Glutamatergic neuron (in vitro differentiated cells): ENCODE measurements at regions not wholly inside any gene's neighbourhood (a gene's known extent, or its start where the extent isn't known, plus 50 kb on each side); places are given as distances from the start of the nearest gene placed in this dataset.

ENCODE experiments used
- DNase-seq: peaks from one replicate; pipeline ENCODE4 v3.0.0; 2022
- H3K27ac Mint-ChIP-seq: one replicate; pipeline ENCODE4 v1.8.0; 2020; ENCODE audit warnings: mild to moderate bottlenecking, mixed read lengths, inconsistent platforms; ENCODE audit not compliant: unreplicated experiment
- H3K27me3 Mint-ChIP-seq: one replicate; pipeline ENCODE4 v1.8.0; 2020; ENCODE audit warnings: mild to moderate bottlenecking, moderate library complexity, mixed read lengths, inconsistent platforms; ENCODE audit not compliant: unreplicated experiment
- H3K36me3 Mint-ChIP-seq: one replicate; pipeline ENCODE4 v1.8.0; 2020; ENCODE audit warnings: mild to moderate bottlenecking, mixed read lengths, inconsistent platforms; ENCODE audit not compliant: unreplicated experiment
- H3K4me1 Mint-ChIP-seq: one replicate; pipeline ENCODE4 v1.8.0; 2020; ENCODE audit warnings: mild to moderate bottlenecking, low read depth, mixed read lengths, inconsistent platforms; ENCODE audit not compliant: unreplicated experiment
- H3K4me3 Mint-ChIP-seq: one replicate; pipeline ENCODE4 v1.8.0; 2020; ENCODE audit warnings: mild to moderate bottlenecking, mixed read lengths, inconsistent platforms; ENCODE audit not compliant: unreplicated experiment
- H3K9me3 Mint-ChIP-seq: one replicate; pipeline ENCODE4 v1.8.0; 2020; ENCODE audit warnings: mild to moderate bottlenecking, moderate library complexity, mixed read lengths, inconsistent platforms; ENCODE audit not compliant: unreplicated experiment
- TF ChIP-seq, protein P1 (sequence below): fragments of 200-600 bp; sonication (generic); IDR thresholded peaks from one replicate; pipeline ENCODE4 v1.5.0; 2021; ENCODE audit not compliant: partially characterized antibody, unreplicated experiment

DNA sequence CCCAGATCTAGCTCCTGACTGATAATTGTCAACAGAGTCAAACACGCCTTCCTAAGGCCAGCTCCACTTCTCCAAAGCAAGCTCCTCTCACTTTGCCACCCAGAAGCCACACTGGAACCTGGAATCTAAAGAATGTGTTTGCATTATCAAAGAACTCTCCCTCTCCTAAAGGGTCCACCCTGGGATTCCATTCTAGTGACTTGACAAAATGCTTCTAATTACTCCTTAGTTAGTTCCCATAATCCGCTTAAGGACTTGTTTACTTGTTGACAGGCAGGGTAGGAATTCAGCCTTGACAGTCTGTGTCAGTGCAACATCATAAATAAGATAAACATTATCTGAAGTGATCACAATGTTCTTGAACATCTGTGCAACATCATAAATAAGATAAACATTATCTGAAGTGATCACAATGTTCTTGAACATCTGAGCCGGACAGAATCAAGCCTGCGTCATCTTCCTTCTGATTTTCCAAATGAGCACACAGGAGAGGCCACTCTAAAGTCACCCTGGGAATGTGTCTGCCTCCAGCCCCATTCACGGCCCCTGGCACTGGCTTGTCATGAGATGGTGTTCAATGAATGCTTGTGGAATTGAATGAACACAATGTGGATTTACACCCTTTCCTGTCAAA, 512.1 kb downstream of the IRS2 start:
- DNase-seq: no peak
- peaks cover 9% of the 10 kb centered on the region for H3K4me1 Mint-ChIP-seq
- TF ChIP-seq, protein P1, sequence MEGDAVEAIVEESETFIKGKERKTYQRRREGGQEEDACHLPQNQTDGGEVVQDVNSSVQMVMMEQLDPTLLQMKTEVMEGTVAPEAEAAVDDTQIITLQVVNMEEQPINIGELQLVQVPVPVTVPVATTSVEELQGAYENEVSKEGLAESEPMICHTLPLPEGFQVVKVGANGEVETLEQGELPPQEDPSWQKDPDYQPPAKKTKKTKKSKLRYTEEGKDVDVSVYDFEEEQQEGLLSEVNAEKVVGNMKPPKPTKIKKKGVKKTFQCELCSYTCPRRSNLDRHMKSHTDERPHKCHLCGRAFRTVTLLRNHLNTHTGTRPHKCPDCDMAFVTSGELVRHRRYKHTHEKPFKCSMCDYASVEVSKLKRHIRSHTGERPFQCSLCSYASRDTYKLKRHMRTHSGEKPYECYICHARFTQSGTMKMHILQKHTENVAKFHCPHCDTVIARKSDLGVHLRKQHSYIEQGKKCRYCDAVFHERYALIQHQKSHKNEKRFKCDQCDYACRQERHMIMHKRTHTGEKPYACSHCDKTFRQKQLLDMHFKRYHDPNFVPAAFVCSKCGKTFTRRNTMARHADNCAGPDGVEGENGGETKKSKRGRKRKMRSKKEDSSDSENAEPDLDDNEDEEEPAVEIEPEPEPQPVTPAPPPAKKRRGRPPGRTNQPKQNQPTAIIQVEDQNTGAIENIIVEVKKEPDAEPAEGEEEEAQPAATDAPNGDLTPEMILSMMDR: no peak
- no peaks in the 10 kb centered on the region for H3K9me3 Mint-ChIP-seq
- no peaks in the 10 kb centered on the region for H3K27me3 Mint-ChIP-seq
- no peak overlapping the region for H3K4me3 Mint-ChIP-seq
- no peak overlapping the region for H3K27ac Mint-ChIP-seq
- H3K36me3 Mint-ChIP-seq: no peaks in the 10 kb centered on the region

DNA sequence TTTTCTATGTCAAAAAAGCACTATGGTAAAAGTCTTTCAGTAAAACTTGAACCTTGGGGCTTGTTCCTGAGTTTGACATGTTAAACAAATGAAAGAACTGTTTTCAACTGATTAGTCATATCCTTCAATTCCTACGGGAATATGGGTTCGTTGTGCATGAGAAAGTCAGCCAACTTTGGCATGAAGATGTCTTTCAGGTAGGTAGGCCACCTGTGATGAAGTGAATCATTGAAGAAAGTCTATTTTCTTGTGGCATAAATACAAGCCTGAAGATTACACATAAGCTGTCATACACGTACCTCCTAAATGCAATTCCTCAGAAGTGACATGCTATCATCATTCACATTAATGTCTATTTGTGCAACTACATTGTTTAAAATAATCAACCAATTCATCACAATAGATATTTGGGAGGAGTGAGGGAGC, 513.0 kb downstream of the IRS2 start:
- H3K36me3 Mint-ChIP-seq: no peaks in the 10 kb centered on the region
- no peak overlapping the region for H3K27ac Mint-ChIP-seq
- no peak for DNase-seq
- TF ChIP-seq, protein P1: no peak
- no peaks in the 10 kb centered on the region for H3K9me3 Mint-ChIP-seq
- H3K27me3 Mint-ChIP-seq: peaks cover 2% of the 10 kb centered on the region
- H3K4me1 Mint-ChIP-seq: peaks cover 9% of the 10 kb centered on the region
- H3K4me3 Mint-ChIP-seq: no peak overlapping the region

DNA sequence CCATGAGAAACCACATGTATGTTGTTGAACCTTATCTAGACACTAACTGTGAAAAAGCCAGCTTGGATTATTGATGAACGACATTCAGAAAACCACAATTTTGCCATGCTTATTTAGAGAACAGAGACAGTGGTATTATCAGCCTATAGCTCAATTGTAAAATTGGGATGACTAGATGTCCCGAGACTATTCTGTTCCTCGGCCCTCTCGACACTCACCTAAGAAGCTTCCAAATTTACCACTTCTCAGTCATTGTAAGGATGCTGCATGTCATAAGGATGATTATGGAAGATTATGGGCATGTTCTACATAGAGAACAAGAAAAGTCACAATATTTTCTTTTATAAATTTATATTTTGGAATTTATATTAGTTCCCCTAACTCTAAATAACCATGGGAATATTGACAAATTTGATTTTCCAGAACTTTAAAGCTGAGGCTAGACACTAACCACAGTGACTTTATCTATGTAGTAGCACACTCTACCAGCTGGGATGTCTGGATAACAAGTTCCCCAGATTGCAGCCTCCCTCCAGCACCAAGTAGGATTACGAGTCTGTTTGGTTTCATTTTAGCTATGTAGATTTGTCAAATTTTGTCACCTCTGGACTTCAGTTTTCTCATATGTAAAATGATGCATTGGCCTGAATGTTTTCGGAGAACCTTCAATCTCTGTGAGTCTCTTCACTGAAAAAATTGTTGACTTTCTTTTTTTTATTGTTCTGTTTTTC, 513.6 kb downstream of the IRS2 start:
- Mint-ChIP-seq H3K27ac (no peak overlapping the region), H3K4me3 (no peak overlapping the region), H3K4me1 (peaks cover 9% of the 10 kb centered on the region), H3K9me3 (no peaks in the 10 kb centered on the region), H3K36me3 (no peaks in the 10 kb centered on the region), H3K27me3 (peaks cover 2% of the 10 kb centered on the region)
- no peak for DNase-seq
- TF ChIP-seq, protein P1: no peak

DNA sequence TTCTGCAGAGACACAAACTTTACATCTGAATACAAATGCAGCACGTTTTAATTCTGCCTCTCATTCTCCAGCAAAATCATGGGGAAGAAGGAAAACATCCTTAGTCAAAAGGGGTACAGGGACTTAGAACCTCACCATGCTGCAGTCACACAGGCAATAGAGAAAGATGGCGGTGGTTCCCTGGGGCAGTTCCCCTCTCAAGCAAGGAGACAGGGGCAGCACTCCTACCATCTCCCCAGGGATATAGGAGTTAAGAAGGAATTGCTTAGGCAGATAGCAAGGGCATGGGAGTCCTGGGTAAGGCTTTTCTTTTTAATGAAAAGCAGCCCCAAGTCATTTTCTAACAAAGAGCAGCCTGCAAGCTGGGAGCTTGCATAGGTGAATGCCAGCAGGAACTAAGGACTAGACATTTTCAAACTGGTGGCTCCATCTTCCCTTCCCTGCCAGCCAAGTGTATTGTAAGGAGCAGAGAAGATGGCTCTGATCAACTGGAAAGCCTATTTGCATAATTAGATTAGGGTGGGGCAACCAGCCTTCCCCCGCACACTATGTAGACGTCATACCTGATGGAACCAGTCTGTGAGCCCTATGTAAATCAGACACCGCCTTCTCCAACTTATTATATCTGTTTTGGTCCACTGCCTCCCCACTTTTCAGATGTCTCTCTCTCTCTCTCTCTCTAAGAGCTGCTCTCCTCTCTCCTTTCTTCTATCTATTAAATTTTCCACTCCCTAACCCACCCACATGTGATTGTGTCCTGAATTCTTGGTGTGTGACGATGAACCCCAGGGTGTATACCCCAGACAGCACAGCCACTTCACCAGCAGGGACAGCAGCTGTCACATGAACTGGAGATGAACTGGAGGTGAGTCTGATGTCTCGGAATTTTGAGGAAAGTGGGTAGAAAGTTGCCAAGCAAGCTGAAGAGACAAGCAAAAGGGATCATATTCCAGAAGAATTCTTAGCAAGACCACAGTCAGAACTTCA, 514.5 kb downstream of the IRS2 start:
- no peak for DNase-seq
- Mint-ChIP-seq H3K36me3 (no peaks in the 10 kb centered on the region), H3K27me3 (peaks cover 2% of the 10 kb centered on the region), H3K4me3 (no peak overlapping the region), H3K9me3 (no peaks in the 10 kb centered on the region), H3K4me1 (peaks cover 9% of the 10 kb centered on the region), H3K27ac (no peak overlapping the region)
- TF ChIP-seq, protein P1: no peak
